ENCODE measurements at regions not wholly inside any gene's neighbourhood (a gene's known extent, or its start where the extent isn't known, plus 50 kb on each side); places are given as distances from the start of the nearest gene placed in this dataset.
"Not testable (repeated sequence)": the region's sequence is repeated elsewhere in the genome, so short reads cannot be mapped to it uniquely, and the experiment has no call there.

DNA sequence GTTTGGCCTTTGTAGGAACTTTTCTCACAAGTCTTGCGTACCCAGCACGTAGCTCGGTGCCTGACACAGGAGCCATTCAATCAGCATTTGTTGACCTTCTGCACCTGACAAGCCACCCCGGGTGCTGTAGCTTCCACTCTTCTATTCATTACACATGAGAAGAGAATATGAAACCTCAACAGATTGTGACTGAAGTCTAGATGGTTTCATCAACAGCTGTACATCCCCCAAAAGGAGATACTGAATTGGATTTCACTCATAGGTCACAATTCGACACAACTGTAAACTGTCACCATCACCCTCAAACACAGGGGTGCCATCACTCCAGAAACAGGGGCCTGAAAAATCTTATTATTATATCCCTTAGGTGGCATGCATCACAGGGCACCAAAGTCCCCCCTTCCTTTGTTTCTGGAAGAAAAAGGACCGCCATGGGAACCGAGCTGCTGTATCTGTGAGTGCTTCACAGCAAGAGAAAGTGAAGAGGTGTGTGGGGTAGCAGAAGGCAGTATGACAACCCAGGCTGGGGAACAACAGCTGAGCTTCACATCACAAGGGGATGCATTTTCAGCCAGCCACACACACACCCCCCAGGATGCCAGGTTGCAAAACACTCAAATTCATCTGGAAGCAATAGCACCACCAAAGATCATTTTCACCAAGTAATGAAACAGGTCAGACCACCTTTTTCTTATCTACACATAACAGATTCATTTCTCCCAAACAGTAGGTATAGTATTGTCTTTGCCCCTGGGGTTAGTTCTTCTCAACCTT is 225.7 kb downstream of the TOMM20 start:
- DNase-seq (ENCODE audit: low read depth): no peak

DNA sequence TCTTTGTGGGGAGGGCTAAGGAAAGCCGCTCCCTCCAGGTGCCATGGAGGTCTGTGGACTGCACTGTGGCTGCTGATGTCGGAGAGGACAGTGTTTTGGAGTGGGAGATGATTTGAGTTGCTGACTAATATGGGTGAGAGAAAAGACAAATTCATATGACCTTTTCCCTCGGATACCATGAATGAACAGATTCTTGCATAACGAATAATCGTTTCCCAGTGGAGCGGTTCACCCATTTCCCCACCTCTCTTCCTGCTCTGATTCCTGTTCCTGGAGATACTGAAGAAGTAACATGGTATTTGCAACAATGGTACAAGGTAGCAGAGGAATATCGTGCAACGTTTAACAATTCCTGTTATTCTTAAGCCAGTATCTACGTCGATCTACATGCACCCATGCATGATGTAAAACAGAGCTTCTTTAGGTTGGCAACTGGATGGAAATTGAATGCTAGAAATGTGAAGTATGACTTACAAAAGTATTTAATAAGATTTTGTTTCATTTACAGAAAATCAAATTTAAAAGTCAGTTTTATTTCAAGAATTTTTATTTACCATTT is 227.1 kb downstream of the TOMM20 start:
- peak; percentile 9 for DNase-seq (ENCODE audit: low read depth)

DNA sequence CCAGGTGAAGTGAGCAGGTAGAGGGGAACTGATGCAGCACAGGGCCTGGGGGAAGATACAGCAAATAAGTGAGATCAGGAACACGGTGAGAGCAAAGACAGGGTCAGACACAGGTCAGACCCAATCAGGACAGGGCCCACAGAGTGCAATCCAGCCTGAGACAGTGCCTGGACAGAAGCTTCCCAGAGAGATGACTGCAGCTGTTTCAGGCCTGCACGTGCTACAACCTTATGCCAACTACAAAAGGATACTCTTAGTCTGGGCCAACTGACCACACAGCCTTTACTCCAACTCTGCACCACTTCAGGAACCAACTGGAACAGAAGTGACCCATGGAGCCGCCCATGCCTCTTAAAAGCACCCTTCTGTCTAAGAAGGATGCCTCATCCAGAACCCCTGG is 228.0 kb downstream of the TOMM20 start:
- DNase-seq (ENCODE audit: low read depth): no peak

DNA sequence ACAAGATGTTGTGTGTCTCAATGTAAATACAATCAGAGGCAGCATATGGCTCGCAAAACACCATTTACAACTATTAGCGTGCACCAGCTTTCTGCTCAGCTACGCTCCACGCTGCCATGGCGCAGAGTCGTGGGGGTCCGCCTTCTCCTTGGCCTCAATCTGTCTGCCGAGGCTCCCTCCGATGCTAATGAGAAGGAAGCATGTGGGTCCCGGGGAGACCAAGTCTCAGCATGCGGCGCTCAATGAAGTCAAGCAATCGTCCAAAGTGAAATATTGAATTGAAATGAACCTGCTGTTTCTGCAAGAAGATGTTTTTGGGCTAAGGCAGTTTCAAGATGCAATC is 228.9 kb downstream of the TOMM20 start:
- no peak for DNase-seq (ENCODE audit: low read depth)

DNA sequence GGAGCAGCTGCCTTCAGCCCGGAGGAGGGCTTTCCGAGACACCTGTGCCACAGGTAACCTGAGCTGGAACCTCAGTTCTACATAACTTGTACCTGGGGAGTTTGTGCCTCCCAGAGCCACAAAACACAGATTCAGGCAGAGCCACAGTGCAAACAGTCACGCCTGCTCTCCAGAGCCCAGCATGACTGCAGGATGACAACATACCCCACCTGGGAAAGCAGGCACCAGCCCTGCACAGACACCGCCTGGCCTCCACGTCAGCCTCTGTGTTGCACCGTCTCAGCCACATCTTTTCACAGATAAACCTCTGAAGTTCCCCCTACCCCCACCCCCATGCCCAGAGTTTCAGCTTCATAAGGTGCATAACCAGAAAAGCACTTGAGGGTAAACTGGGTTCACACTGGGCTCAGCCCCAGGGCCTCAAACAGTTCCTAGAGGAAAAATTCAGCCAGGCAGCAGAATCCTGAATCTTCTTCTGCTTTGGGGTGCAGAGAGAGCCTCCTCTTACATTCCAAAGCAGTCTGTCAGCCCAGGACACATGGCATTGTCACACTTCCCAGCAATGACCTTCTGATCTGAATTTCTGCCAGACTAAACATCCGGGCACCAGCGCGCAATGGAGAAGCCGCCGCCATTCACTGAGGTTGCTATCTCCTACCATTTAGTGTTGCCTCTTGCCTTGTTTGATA is 229.5 kb downstream of the TOMM20 start:
- no peak for DNase-seq (ENCODE audit: low read depth)

DNA sequence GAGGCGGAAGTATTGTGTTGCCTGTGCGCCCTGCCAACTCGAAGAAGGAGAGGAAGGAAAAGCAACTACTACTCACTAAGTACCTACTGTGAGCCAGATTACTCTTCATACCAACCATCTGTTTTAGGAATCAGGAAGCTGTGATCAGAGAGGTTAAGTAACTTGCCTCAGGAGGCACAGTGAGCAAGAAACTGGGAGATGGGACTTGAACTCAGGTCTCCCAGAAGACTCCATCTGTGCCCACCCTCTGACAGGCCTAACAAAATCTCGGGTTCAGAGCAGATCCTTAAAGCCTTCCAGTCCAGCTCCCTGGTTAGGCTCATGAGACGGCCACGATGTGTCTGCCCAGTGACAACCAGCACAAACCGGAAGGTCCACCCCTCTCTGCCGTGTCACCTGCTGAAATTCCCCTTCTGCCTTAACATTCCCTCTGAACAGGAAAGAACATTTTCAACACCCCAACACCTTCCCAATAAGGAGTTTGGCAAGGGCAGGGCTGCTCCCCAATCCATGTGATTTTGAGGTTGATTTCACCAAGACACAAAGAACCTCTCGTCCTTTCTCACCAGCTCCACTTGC is 230.1 kb downstream of the TOMM20 start:
- DNase-seq (ENCODE audit: low read depth): no peak

DNA sequence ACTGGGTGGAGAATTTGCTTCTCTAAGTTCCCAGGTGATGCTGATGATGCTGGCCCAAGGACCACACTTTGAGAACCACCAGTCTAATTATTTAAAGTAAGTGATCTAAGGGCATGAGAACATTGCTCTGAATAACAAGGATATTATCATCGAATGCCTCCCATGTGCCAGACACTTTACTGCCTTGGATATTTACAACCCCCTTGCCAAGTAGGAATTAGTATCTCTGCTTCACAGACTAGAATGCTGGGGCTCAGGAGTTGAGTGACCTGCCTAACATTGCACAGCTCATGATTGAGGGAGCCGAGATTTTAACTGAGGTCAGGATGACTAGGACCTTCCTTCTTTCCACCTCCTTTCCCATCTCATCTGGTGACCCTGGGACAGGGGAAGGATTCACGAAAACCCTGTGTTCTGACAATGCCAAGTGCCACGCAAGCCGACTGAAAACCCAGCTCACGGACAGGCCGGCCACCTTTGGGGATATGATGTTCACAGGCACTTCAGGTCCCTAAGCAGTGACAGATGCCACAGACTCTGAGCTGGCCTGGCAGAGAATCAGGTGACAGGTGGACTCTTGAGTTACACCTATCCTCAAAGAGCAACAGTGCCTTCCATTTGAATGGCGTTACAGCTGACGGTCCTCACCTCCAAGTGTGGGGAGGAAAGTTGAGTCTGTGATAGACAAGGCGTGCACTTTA is 230.7 kb downstream of the TOMM20 start:
- no peak for DNase-seq (ENCODE audit: low read depth)

DNA sequence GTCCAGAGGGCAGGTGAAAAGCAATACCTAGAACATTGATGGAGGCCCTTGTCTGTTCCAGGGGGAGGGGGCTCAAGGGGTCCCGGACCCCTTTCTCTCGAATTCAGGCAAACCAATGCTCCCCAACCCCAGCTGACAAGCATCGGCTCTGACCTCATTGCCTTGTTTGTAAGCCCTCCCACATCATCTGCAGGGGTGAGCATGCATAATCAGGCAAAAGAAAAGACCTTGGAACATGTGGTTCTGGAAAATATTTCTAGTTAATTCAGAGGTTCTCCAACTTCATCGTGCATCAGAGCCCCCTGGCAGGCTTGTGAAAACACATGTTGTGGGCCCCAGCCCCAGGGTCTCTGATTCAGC is 231.3 kb downstream of the TOMM20 start:
- no peak for DNase-seq (ENCODE audit: low read depth)

DNA sequence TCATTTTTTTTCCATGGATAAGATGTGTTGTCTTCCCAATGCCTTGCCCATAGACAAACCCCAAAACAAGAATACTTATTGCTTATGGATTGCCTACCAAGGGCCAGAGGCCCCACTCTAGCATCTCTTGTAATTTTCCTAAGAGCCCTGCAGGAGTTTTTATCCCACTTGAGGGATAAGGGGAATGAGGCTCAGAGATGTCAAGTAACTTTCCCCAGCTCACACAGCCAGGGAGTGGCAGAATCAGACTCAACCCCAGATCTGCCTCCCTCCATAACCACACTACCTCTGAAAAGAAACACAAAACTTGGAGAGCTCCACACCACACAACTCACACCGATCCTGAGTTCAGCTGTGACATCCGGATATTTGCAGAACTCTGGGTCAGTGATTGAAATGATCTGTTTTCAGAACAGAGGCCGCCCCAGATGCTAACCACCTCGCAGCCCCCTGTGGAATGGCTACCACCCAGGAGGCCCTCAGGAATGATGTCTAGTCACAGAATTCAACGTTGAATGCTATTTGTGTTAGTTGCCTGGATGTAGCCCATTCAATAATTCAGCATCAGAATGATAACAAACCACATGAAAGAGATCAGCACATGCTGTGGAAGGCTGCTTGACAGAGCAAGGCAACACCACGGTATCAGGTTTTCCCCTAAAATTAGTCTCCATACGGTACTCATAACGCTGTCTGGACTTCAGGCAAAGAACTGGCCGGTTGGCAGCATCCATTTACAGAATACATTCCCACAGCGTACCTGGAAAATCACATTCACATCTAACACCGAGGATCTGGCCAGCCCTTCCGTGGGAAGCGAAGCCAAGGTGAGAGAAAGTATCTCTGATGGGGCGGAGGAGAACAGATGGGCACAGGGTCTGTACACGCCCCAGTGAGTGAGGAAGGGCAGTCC is 231.9 kb downstream of the TOMM20 start:
- no peak for DNase-seq (ENCODE audit: low read depth)

DNA sequence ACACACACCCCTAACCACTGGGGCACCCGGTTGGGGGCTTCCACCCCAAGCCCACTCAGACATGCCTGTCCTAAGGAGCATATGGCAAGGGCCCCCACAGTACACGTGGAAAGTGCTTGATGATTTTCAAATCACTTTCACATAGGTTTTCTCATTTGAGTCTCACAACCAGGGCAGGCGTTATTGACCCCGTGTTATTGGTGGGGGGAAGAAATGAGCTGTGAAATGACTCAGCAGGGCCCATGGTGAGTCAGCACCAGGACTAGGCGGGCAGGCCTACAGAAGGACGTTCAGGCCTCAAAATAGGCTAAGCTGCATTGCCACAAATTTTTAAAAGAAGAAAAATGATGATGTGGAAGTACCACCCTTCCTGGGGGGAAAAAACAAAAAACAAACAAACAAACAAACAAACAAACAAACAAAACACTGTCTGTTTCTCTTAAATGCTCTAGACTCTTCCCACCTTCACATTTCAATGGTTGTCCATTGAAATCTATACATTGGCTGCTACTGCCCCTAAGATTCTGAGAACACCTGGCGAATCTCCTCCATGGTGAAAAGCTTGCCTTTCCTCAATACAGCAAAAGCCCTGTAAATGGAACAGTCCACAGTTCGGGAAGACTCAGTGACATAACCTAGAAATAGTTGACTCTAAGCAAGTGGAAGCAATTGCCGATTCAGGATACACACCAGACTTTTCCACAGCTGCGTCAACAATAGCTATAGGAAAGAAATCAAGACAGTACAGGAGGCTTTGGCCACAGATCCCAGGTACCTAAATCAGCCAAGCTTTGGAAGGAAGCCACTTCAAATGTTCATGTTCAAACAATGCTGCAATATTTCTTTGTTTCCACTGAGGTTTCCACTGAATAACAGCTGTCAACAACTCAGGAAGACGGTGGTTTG is 234.7 kb downstream of the TOMM20 start:
- DNase-seq (ENCODE audit: low read depth): peak; percentile 11

DNA sequence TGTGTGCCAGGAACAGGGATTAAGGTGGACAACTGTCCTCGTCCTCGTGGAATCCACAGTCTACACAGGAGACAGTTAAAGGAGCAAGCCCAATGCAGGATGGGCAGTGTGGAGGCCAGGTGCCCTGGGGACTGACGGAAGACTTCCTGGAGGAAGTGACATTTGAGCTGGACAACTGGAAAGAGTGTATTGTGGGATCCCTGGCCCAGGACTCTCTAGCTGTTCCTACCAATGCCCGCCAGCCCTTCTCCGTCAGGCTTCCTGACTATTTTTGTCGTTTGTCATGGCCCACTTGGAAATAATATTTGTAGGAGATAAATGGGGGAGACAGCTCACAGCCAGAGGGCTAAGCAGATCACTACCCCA is 235.3 kb downstream of the TOMM20 start:
- no peak for DNase-seq (ENCODE audit: low read depth)

DNA sequence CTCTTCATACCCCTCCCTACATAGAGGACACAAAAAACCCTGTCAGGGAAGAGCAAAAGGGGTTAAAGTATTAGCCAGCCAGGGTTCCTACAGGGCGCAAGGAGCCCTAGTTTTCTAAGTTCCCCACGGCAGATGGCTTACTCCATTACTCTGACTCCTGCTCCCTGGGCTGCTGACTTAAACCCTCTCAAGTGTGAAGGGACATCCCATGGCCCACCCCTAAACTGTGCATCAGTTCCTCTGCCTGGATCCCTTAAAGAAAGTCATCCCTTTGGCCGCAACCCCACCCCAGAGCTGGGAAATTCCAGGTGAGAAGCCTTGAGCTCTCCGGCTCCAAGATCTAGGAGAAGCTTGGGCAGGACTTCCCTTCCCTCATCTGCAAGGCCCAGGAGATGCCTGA is 236.0 kb downstream of the TOMM20 start:
- DNase-seq (ENCODE audit: low read depth): no peak

DNA sequence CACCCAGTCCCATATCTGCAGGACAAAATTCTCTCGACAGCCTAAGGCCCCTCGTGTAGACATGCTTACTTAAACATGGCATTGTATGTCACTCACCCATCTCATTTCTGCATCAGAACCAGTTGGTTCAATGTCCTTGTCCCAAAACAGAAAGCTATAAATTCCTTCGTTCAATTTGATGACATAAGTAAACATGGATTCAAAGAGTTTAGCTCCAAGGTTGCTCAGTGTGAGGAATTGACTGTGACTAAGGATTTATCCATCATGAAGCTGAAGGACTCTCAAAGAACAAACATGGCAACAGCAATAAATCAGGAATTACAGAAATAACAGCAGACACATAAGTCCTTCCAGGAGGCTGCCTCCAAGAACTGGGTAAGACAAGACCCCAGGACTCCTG is 237.2 kb downstream of the TOMM20 start:
- no peak for DNase-seq (ENCODE audit: low read depth)

DNA sequence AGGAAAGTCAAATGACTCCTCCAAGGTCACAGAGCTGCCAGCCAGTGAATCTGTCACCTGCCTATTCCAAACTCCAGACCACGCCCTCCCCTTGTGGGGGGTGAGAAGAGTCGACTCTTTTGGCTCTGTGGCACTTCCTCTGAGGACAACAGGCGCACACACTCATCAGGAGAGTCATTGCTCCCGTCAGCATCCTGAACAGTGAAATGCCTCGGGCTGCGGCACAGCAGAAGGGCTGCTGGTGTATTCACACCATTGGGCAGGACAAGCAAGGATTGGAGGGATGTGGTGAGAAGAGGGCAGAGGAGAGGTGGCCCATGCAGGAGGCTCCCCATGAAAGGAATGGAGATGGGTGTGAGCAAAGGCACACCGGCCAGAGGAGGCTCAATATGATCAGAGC is 239.0 kb downstream of the TOMM20 start:
- no peak for DNase-seq (ENCODE audit: low read depth)

DNA sequence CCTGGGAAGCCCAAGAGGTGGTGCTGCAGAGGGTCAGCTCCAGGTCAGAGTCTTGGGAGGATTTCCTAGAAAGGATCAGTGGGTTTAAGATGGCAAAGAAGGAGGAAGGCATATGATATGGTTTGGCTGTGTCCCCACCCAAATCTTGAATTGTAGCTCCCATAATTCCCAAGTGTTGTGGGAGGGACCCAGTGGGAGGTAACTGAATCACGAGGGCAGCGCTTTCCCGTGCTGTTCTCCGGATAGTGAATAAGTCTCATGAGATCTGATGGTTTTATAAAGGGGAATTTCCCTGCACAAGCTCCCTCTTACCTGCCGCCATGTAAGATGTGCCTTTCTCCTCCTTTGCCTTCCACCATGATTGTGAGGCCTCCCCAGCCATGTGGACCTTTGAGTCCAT is 240.4 kb downstream of the TOMM20 start:
- DNase-seq (ENCODE audit: low read depth): not testable (repeated sequence)

DNA sequence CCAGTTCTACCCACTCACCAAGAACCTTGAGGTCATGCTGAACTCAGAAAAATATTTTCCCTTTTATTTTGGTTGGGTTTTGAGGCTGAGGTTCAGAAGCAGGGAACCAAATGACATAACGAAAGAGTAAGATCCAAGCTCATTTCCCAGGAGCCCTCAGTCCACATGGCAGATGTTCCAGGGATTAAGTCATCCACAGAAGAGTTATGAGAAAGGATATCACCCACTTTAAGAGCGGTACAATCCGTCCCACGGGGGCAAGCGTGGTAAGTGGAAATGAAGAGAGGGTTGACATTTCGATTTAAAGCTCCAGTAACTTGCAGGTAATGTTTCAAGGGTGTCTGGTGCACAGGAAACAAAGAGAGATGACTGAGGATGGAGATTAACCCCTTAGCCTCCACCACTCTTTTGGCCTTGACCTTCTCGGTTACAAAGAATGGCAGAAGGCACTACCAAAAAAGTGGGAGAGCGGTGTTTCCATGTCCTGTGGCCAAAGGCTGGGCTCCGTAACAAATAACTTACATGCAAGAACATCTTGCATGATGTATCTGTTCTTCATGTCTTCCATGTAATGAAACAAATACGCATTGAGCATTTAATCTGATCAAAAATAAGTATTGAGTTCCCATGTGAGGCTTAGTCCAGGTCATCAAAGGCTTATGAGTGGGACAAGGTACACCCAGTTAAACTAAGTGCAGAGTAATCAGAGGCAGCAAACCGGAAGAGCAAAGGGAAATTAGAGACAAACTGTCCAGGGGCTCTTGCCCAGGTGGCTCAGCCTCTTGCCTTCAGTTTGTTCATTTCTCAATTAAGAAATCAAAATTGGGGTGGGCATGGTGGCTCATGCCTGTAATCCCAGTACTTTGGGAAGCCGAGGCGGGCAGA is 241.4 kb downstream of the TOMM20 start:
- DNase-seq (ENCODE audit: low read depth): no peak

DNA sequence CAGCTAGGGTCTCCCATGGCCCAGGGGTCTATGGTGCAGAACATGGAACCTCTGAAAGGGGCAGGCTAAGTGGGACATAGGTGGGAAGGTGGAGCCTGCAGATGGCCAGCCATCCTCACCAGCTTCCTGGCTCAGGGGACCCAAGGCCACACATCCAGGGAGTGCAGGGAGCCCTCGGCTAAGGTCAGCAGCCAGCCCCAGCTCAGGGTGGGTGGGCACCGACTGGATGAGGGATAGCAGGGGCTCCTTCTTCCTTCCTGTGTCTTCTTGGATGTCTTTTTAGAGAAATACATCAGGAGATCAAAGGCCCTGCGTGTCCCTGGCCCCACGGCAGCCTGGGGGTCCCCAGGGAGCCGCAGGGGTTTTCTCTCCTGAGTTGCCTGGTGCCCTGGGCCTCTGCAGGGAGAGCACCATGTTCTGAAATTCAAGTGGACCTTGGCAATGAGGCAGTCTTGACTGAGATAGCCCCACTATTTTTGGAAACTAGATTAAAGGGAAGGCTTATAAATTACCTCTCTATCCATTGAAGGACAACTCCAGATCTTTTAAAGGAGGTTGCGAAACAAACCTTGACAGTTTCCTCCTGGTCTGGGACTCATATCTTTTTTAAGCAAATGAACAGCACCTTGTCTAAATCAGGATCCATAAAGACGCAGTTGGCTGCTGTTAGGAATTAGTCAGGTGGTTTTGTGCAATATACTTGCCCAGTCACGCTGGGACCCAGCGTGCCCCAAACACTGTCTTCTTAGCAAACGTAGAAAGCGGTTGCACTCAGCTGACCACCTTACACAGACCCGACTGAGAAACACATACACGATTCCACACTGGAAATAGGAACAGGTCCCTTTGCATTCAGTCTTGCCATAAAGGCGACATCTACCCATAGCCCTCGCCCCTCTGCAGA is 242.3 kb downstream of the TOMM20 start:
- no peak for DNase-seq (ENCODE audit: low read depth)

DNA sequence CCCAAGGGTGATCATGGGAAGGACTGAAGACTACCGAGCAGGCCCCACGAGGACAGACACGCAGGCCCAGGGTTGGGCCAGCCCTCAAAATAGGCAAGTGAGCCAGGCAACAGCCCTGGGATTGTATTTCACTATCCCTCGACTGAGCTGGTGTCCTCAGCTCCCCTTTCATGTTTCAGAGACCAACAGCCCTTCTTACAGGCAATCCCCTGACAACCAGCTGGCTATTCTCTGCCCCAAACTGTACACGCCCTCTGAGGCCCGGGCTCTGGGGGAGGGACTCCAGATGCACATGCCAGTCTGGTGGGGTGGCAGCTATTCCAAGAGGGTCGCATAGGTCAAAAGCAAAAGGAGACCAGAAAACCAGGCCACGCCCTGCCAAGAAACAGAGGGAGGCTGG is 243.0 kb downstream of the TOMM20 start:
- DNase-seq (ENCODE audit: low read depth): no peak

DNA sequence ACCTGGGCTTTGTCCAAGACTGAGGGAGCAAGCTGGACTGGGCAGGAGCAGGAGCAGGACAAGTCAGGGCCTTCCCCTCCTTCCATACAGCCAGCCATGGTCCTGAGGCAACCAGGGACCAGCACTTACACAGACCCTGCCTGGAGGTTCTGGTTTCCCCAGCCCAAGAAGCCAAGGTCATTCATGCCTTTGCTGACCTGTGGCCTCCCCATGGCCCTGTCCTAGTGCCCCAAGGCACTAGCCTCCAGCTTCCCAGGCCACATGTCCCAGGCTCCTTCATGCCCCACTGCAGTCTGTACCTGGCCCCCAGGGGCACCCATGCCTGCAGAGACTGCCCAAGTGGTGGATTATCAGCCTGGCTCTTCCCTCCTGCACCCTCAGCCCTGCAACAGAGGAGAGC is 243.9 kb downstream of the TOMM20 start:
- no peak for DNase-seq (ENCODE audit: low read depth)
